ENCODE measurements at regions not wholly inside any gene's neighbourhood (a gene's known extent, or its start where the extent isn't known, plus 50 kb on each side); places are given as distances from the start of the nearest gene placed in this dataset.

- TF ChIP-seq SP1 (IDR thresholded peaks at IDR 0.05), result no peak
- TF ChIP-seq SUZ12 (IDR thresholded peaks at IDR 0.05), result no peak
- TF ChIP-seq CTBP1 (IDR thresholded peaks at IDR 0.05; ENCODE audit: borderline replicate concordance), result no peak
- no peak for TF ChIP-seq ELF4 (IDR thresholded peaks at IDR 0.05)
- TF ChIP-seq BHLHE40 (IDR thresholded peaks at IDR 0.05; ENCODE audit: borderline replicate concordance), result no peak
- TF ChIP-seq FOXM1 (IDR thresholded peaks at IDR 0.05; ENCODE audit: borderline replicate concordance), result no peak
- TF ChIP-seq L3MBTL2 (conservative IDR thresholded peaks at IDR 0.05), result no peak
- TF ChIP-seq ARNT (IDR thresholded peaks at IDR 0.05), result no peak
- TF ChIP-seq LEF1 (IDR thresholded peaks at IDR 0.05; ENCODE audit: borderline replicate concordance), result no peak
- TF ChIP-seq ZNF384 (IDR thresholded peaks at IDR 0.05), result no peak
- no peak for TF ChIP-seq FOXK2 (IDR thresholded peaks at IDR 0.05)
- no peak for TF ChIP-seq HDGF (IDR thresholded peaks at IDR 0.05; ENCODE audit: borderline replicate concordance)
- TF ChIP-seq TARDBP (IDR thresholded peaks at IDR 0.05), result no peak
- TF ChIP-seq PKNOX1 (IDR thresholded peaks at IDR 0.05), result no peak
Measured at GRCh38 chr10:120999868-121000267, 148.7 kb downstream of the WDR11 start.

All from HEK293T (cell line).